ENCODE measurements at regions not wholly inside any gene's neighbourhood (a gene's known extent, or its start where the extent isn't known, plus 50 kb on each side); places are given as distances from the start of the nearest gene placed in this dataset.

GRCh38 chr19:27744926-27745768 is 1467.8 kb downstream of the UQCRFS1 start:
- no peak overlapping the region for H3K4me3 ChIP-seq (ENCODE audit: control insufficient read depth in 1 of 2, extremely low read depth in 1 of 2, low read length in 1 of 2)
- no peak overlapping the region for H3K27ac ChIP-seq (ENCODE audit: low read length)
- H3K27me3 ChIP-seq (replicated peaks in 1 of 2; ENCODE audit: control insufficient read depth in 2 of 2, extremely low read depth in 1 of 2, insufficient read depth in 2 of 2, low read length in 1 of 2): no peaks in the 10 kb centered on the region
- H3K9me3 Mint-ChIP-seq: peaks cover 11 to 26% (median 20%) of the 10 kb centered on the region in 3 donors
- DNase-seq: no peak
- POLR2A ChIA-PET: no interaction called here
- CTCF ChIA-PET: no interaction called here
- no peak for ATAC-seq (replicated peaks in 1 of 4)
- 80% methylated on average over 8 of the region's 10 CpGs for WGBS (ENCODE audit: insufficient coverage)
- no peaks in the 10 kb centered on the region for H3K4me1 ChIP-seq (ENCODE audit: control insufficient read depth in 1 of 2, extremely low read depth in 1 of 2, insufficient read depth in 2 of 2, low read length in 2 of 2)
- H3K4me1 Mint-ChIP-seq: peaks cover 4 to 11% (median 9%) of the 10 kb centered on the region in 3 donors
- no peak overlapping the region for H3K4me3 Mint-ChIP-seq
- no peaks in the 10 kb centered on the region for H3K27me3 Mint-ChIP-seq
- no peaks in the 10 kb centered on the region for H3K9me3 ChIP-seq
- H3K36me3 ChIP-seq (ENCODE audit: control insufficient read depth in 2 of 2, extremely low read depth in 1 of 2, insufficient read depth in 1 of 2, low read length in 1 of 2): no peaks in the 10 kb centered on the region
- H3K27ac Mint-ChIP-seq: no peak overlapping the region
- H3K36me3 Mint-ChIP-seq: peaks cover 25% of the 10 kb centered on the region

- POLR2A ChIA-PET: no interaction called here
- no peak for ATAC-seq (replicated peaks in 1 of 4)
- CTCF ChIA-PET: no interaction called here
- Histone ChIP-seq H3K9me3 (no peaks in the 10 kb centered on the region), H3K4me1 (ENCODE audit: control insufficient read depth in 1 of 2, extremely low read depth in 1 of 2, insufficient read depth in 2 of 2, low read length in 2 of 2) (no peaks in the 10 kb centered on the region), H3K27me3 (replicated peaks in 1 of 2; ENCODE audit: control insufficient read depth in 2 of 2, extremely low read depth in 1 of 2, insufficient read depth in 2 of 2, low read length in 1 of 2) (no peaks in the 10 kb centered on the region), H3K36me3 (ENCODE audit: control insufficient read depth in 2 of 2, extremely low read depth in 1 of 2, insufficient read depth in 1 of 2, low read length in 1 of 2) (no peaks in the 10 kb centered on the region), H3K27ac (ENCODE audit: low read length) (no peak overlapping the region), H3K4me3 (ENCODE audit: control insufficient read depth in 1 of 2, extremely low read depth in 1 of 2, low read length in 1 of 2) (no peak overlapping the region)
- Mint-ChIP-seq H3K4me1 (peaks cover 4 to 10% (median 9%) of the 10 kb centered on the region in 3 donors), H3K36me3 (peaks cover 35% of the 10 kb centered on the region), H3K27me3 (no peaks in the 10 kb centered on the region), H3K4me3 (no peak overlapping the region), H3K27ac (no peak overlapping the region), H3K9me3 (peaks cover 23 to 40% (median 35%) of the 10 kb centered on the region in 3 donors)
- WGBS (ENCODE audit: insufficient coverage): 93% methylated on average over 3 of the region's 3 CpGs
- DNase-seq: no peak
Observed at GRCh38 chr19:27742041-27742440, 1470.9 kb downstream of the UQCRFS1 start.

- Mint-ChIP-seq H3K9me3 (peaks cover 29 to 47% (median 43%) of the 10 kb centered on the region in 3 donors), H3K4me1 (peaks cover 4 to 8% (median 4%) of the 10 kb centered on the region in 3 donors), H3K4me3 (no peak overlapping the region), H3K36me3 (peaks cover 43% of the 10 kb centered on the region), H3K27me3 (no peaks in the 10 kb centered on the region), H3K27ac (no peak overlapping the region)
- 78% methylated on average over 6 of the region's 8 CpGs for WGBS (ENCODE audit: insufficient coverage)
- ChIA-PET CTCF (no interaction called here), POLR2A (no interaction called here)
- H3K36me3 ChIP-seq (ENCODE audit: control insufficient read depth in 2 of 2, extremely low read depth in 1 of 2, insufficient read depth in 1 of 2, low read length in 1 of 2): no peaks in the 10 kb centered on the region
- H3K27me3 ChIP-seq (replicated peaks in 1 of 2; ENCODE audit: control insufficient read depth in 2 of 2, extremely low read depth in 1 of 2, insufficient read depth in 2 of 2, low read length in 1 of 2): no peaks in the 10 kb centered on the region
- ATAC-seq (replicated peaks in 1 of 4) (no peak), DNase-seq (no peak)
- H3K27ac ChIP-seq (ENCODE audit: low read length): no peak overlapping the region
- H3K4me3 ChIP-seq (ENCODE audit: control insufficient read depth in 1 of 2, extremely low read depth in 1 of 2, low read length in 1 of 2): no peak overlapping the region
- H3K4me1 ChIP-seq (ENCODE audit: control insufficient read depth in 1 of 2, extremely low read depth in 1 of 2, insufficient read depth in 2 of 2, low read length in 2 of 2): no peaks in the 10 kb centered on the region
- no peaks in the 10 kb centered on the region for H3K9me3 ChIP-seq
Observed at GRCh38 chr19:27741236-27741635, 1471.7 kb downstream of the UQCRFS1 start.

GRCh38 chr19:27740396-27740795 is 1472.6 kb downstream of the UQCRFS1 start:
- peaks cover 32 to 48% (median 44%) of the 10 kb centered on the region in 3 donors for H3K9me3 Mint-ChIP-seq
- no peaks in the 10 kb centered on the region for H3K4me1 Mint-ChIP-seq
- ChIA-PET CTCF (no interaction called here), POLR2A (no interaction called here)
- Histone ChIP-seq H3K9me3 (no peaks in the 10 kb centered on the region), H3K4me1 (ENCODE audit: control insufficient read depth in 1 of 2, extremely low read depth in 1 of 2, insufficient read depth in 2 of 2, low read length in 2 of 2) (no peaks in the 10 kb centered on the region), H3K4me3 (ENCODE audit: control insufficient read depth in 1 of 2, extremely low read depth in 1 of 2, low read length in 1 of 2) (no peak overlapping the region), H3K27me3 (replicated peaks in 1 of 2; ENCODE audit: control insufficient read depth in 2 of 2, extremely low read depth in 1 of 2, insufficient read depth in 2 of 2, low read length in 1 of 2) (no peaks in the 10 kb centered on the region), H3K36me3 (ENCODE audit: control insufficient read depth in 2 of 2, extremely low read depth in 1 of 2, insufficient read depth in 1 of 2, low read length in 1 of 2) (no peaks in the 10 kb centered on the region), H3K27ac (ENCODE audit: low read length) (no peak overlapping the region)
- no CpG with 5 or more reads among the region's 3 CpGs for WGBS (ENCODE audit: insufficient coverage)
- no peaks in the 10 kb centered on the region for H3K27me3 Mint-ChIP-seq
- no peak overlapping the region for H3K4me3 Mint-ChIP-seq
- peaks cover 44% of the 10 kb centered on the region for H3K36me3 Mint-ChIP-seq
- no peak for DNase-seq
- ATAC-seq (replicated peaks in 1 of 4): no peak
- no peak overlapping the region for H3K27ac Mint-ChIP-seq

GRCh38 chr19:27738569-27739193 is 1474.3 kb downstream of the UQCRFS1 start:
- Histone ChIP-seq H3K27ac (ENCODE audit: low read length) (no peak overlapping the region), H3K4me3 (ENCODE audit: control insufficient read depth in 1 of 2, extremely low read depth in 1 of 2, low read length in 1 of 2) (no peak overlapping the region), H3K4me1 (ENCODE audit: control insufficient read depth in 1 of 2, extremely low read depth in 1 of 2, insufficient read depth in 2 of 2, low read length in 2 of 2) (no peaks in the 10 kb centered on the region), H3K27me3 (replicated peaks in 1 of 2; ENCODE audit: control insufficient read depth in 2 of 2, extremely low read depth in 1 of 2, insufficient read depth in 2 of 2, low read length in 1 of 2) (no peaks in the 10 kb centered on the region), H3K36me3 (ENCODE audit: control insufficient read depth in 2 of 2, extremely low read depth in 1 of 2, insufficient read depth in 1 of 2, low read length in 1 of 2) (no peaks in the 10 kb centered on the region), H3K9me3 (no peaks in the 10 kb centered on the region)
- WGBS (ENCODE audit: insufficient coverage): 68% methylated on average over 4 of the region's 7 CpGs
- ChIA-PET POLR2A (no interaction called here), CTCF (no interaction called here)
- H3K4me1 Mint-ChIP-seq: no peaks in the 10 kb centered on the region
- no peaks in the 10 kb centered on the region for H3K27me3 Mint-ChIP-seq
- H3K36me3 Mint-ChIP-seq: peaks cover 48% of the 10 kb centered on the region
- no peak overlapping the region for H3K27ac Mint-ChIP-seq
- peaks cover 42 to 61% (median 59%) of the 10 kb centered on the region in 3 donors for H3K9me3 Mint-ChIP-seq
- DNase-seq (no peak), ATAC-seq (replicated peaks in 1 of 4) (no peak)
- H3K4me3 Mint-ChIP-seq: no peak overlapping the region

- H3K4me1 ChIP-seq (ENCODE audit: control insufficient read depth in 1 of 2, extremely low read depth in 1 of 2, insufficient read depth in 2 of 2, low read length in 2 of 2): no peaks in the 10 kb centered on the region
- no peak overlapping the region for H3K27ac ChIP-seq (ENCODE audit: low read length)
- no peak for ATAC-seq (replicated peaks in 1 of 4)
- H3K9me3 ChIP-seq: peaks cover 2% of the 10 kb centered on the region
- ChIA-PET POLR2A (no interaction called here), CTCF (no interaction called here)
- H3K36me3 ChIP-seq (ENCODE audit: control insufficient read depth in 2 of 2, extremely low read depth in 1 of 2, insufficient read depth in 1 of 2, low read length in 1 of 2): no peaks in the 10 kb centered on the region
- Mint-ChIP-seq H3K4me3 (no peak overlapping the region), H3K27ac (no peak overlapping the region), H3K9me3 (peaks cover 34 to 75% (median 57%) of the 10 kb centered on the region in 3 donors), H3K36me3 (peaks cover 62% of the 10 kb centered on the region), H3K27me3 (no peaks in the 10 kb centered on the region), H3K4me1 (no peaks in the 10 kb centered on the region)
- no peaks in the 10 kb centered on the region for H3K27me3 ChIP-seq (replicated peaks in 1 of 2; ENCODE audit: control insufficient read depth in 2 of 2, extremely low read depth in 1 of 2, insufficient read depth in 2 of 2, low read length in 1 of 2)
- no peak for DNase-seq
- no peak overlapping the region for H3K4me3 ChIP-seq (ENCODE audit: control insufficient read depth in 1 of 2, extremely low read depth in 1 of 2, low read length in 1 of 2)
- WGBS (ENCODE audit: insufficient coverage): 30% methylated on average over 1 of the region's 4 CpGs
Observed at GRCh38 chr19:27736225-27736624, 1476.7 kb downstream of the UQCRFS1 start.
